HG02759 (cell line): ENCODE measurements at regions not wholly inside any gene's neighbourhood (a gene's known extent, or its start where the extent isn't known, plus 50 kb on each side); places are given as distances from the start of the nearest gene placed in this dataset.
A peak's percentile ranks its signal among the peaks of the same experiment; 100 is the strongest.

ENCODE experiments used
- ATAC-seq: cut with Tn5 transposase; IDR thresholded peaks from one replicate; pipeline ENCODE4 v1.9.1; 2021; ENCODE audit warnings: mild to moderate bottlenecking, moderate library complexity; ENCODE audit not compliant: unreplicated experiment

DNA sequence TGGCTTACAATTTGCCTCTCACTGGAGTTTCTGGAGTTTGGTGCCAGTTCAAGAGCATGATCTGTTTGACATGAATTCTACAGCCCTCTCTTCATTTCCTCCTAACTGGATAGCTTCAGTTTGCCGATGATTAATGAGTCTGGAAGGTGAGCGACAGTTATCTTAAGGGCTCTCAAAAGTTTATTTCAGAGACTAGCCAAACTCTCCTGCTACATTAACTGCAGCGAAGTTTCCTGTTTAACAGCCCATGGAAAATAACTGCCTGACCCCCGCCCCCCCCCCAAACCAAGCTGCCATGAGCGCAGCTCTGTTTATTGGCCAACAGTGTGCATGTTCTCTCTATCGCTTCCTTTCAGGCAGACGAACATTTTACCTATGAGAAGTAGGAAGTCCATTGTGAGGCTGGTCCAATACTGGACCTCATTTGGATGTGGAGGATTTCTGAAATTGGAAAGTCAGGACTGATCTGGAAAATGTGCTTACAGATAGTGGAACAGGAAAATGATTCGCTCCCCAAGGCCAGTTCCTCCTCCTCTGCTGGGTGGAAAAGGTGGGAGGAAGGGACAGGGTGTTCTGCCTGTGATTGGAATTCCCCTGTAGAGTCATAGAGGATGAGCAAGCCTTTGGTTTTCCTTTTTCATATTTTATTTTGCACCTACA, 522.2 kb upstream of the JAG1 start:
- ATAC-seq, result no peak

DNA sequence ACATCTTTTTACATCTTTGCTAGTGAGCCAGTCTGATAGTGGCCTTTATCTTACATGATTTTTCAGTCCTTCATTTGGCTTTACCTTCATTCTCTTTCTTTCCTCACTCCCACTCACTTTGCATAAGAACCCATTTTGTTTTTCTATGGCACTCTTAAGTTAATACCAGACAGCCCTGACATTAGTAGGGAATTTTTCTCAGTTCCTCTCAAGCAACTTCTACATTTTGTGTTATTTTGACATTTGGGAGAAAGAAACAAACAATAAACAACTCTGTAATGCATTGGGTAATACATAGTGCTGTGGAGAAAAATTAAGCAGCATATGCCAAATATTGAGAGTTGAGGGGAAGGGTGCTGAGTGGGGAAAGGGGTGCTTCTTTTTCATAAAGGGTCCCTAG, 524.1 kb upstream of the JAG1 start:
- no peak for ATAC-seq

GRCh38 chr20:11200423-11200822, 526.6 kb upstream of the JAG1 start:
- no peak for ATAC-seq

DNA sequence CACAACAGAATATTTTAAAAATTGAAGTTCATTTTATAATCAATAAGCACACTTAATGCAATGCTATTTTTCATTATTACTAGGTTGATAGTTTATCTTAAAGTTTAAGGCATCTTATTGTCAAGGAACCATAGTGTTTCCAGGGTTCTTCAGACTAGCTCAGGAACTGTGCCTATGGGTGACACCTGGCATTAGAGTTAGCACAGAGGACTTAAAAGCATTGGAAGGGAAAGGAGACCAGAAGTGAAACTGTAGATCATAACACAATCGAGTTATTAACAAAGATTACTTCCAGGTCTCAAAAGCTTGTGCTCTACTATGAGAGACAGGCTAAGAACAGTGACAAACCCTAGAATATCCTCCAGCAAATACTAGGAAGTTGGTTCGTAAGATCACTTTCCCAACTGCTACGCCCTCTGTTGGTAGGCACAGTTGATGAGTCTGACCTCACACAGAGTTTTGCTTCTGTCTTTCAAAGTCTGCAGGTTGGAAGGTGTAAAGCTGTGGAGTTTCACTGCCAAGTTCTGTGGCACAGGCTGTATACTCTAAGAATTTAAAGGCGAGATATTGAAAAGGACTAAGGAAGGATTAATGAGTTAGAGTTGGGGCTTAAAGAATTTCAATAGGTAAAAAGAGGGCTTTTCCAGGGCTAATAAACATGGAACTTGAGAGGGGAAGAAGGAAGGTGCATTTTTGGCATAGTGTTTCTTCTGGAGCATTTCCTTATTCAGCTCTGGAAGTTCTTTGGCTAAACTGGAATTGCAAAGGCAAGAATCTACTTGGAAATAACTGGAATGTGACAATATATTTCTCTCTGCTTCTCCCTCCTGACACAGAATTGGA, 531.3 kb upstream of the JAG1 start:
- peak; percentile 96 for ATAC-seq

DNA sequence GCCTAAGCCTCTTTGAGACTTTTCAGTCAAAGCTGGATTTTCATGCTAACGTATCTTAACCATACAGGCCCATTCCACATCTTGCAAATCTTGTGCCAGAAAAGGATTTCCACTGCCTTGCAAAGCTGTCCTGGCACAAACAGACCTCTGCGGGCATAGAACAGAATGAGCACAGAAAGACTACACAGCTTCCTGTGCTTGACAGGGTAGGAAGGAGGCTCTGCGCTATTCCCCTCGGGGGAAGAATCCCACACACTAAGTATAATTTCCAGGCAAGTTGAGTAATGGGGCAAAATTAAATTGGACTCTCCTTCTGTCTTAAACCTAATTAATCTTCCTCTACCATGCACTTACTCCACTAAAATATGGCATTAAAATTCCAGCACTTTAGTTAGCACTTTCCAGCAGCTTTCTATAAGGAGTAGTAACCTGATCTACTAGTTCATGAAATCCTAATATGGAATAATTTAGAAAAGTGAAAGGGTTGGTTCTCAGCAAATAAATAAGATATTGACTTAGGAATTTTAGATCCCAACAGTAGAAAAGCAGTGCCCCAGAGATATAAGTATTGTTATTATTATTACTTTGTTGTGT, 532.1 kb upstream of the JAG1 start:
- no peak for ATAC-seq

GRCh38 chr20:11207749-11208502, 534.1 kb upstream of the JAG1 start:
- no peak for ATAC-seq

- no peak for ATAC-seq
These were observed 536.8 kb upstream of the JAG1 start for GRCh38 chr20:11210611-11211010.

DNA sequence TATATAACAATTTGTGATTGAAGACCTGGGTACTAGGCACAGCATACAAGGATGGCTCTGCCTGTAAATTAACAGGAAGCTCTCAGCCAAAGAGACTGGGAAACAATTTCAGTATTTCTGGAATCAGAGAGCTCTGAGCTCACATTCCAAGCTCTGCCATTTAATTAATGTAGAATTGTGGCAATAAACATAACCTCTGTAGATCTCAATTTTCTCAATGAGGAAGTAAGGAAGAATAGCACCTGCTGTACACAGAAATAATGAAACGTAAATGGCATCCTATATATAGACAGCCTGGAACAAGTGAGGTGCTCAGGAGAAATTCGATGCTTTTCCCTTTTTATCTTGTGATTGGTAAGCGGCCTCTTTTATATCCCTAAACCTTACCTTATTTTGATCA, 538.5 kb upstream of the JAG1 start:
- ATAC-seq, result no peak

DNA sequence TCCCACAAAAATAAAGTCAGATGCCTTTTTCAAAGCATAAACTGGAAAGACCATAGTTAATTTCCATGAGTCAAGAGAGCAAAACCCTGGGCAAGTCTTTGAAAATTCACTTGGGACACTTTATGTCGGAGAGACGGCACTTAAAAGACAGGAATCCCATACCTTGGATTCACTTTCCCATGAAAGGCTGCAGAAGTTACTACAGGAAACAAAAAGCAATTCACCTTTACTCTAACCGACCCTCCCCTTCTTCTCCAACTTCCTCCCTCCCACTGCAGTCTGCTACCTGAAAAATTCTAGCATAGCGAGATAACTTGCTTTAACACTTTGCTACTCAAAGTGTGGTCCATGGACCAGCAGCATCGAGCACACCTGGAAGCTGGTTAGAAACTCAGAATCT, 539.1 kb upstream of the JAG1 start:
- no peak for ATAC-seq

DNA sequence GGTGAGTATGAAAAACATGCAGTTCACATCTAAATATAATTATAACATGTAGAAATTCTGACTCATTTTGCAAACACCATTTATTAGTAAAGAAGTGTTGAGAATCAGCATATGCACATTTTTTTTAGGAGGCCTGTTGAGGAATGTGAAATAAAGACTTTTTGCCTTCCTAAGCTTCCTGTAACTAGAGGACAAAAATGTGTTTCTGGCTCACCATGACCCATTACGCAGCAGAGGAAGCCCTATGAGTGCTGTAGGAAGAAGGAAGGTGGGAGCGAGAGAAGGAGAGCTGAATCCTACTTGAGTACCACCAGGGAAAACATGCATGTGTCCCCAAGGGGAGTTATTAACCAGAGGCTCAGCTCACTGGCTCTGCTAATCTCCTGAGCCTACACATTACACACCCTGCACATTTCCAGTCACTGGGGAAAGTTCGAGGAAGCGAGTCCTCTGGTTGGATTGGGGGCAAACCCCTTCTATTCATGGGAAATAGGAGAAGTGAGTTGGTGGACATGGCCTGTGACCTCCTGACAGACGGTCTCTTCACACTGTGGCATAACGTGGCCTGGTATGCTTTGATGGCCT, 540.5 kb upstream of the JAG1 start:
- no peak for ATAC-seq

DNA sequence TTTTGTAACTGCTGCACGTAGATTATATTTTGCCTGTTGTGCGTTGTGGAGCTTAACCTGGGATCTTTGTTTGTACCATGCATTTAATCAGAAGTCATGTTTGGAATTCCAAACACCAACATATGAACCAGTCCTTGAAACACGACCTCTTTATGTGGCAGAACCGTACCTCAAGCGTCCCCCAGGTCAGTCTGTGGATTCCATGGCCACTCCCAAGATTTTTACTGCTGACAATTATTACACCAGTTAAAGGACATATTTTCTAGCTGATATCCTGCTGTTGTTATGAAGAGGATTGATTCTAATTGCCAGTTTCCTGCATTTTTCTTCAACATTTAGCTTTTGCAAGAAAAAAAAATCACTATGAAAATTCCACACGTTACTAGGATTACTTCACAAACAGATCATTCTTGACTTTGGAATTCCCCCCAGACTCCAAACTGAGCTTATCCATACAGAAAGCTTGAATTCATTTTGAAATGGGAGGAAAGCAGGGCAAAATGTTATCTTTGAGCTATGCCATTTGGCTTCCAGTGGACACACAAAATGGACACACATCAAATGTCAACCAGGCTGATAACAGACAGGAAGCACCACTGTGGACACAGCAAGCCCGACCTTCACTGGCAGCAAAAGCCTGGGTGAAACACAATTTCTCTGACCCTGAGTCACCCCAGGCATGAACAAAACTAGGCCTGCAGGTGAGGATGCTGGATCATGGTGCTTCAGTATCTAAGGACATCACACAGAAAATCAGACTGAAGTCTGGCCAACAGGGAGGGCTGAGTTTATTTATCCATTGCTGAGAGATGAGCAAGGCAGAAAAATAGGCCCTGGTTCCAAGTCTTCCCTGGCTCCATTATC, 542.9 kb upstream of the JAG1 start:
- ATAC-seq, result no peak

DNA sequence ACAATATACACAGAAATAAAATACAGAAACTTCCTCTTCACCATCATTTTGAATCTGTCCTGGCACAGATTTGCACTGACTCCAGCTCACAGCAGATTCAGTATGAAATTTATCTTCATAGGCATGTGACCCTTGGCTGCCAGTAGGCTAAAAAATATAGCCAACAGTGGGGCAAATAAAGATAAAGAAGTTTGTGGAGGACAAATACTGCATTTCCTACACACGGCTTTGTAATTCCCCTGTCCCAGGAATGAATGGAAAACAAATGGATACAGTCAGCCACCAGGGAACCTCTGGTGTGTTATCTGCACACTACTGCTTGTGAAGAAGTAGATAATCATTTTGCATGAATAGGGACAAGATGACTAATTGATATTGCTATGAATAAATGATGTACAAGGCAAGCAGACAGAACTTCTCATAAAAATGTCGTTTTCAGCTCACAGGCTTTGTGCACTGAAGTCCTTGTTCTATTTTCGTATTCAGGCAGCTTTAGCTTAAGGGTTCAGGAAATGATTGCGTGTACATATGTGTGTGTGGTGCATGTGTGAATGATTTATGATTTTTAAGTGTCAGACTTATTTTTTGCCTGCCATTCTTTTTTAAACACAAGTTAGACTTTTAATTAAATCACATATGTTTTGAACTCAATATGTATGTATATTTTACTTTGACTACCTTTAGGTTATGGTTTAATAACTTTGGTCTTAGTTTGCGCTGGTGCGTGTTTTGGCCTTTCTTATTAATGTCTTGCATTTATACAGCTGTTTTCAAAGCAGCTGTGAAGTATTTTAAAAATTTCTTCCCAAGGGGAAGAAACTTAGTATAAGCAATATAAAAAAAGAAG, 543.8 kb upstream of the JAG1 start:
- no peak for ATAC-seq

DNA sequence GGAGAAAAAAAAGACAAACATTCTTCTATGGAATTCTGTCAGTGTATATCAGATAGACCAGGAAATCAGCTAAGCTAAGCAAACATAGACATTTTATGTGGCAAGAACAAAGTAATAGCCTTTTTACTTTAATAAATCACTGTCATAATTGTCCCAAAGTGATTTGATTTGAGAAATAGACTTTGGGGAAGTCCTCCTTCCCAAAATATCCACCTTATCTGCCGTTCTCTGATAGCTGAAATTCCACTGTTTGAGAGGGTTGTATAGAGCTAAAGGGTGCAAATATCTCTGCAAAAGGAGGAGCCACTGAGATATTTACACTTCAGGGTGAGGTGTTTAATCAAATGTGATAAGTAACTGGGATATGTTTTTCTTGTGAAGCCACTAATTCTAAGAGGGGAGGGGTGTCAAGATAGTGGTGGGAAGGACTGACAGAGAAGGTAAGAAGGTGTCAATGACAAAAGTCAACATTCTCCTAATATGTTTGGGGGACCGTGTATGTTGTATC, 544.4 kb upstream of the JAG1 start:
- ATAC-seq, result no peak

- no peak for ATAC-seq
These were observed 545.4 kb upstream of the JAG1 start for GRCh38 chr20:11219192-11219591.

GRCh38 chr20:11221046-11221445, 547.2 kb upstream of the JAG1 start:
- ATAC-seq, result no peak

DNA sequence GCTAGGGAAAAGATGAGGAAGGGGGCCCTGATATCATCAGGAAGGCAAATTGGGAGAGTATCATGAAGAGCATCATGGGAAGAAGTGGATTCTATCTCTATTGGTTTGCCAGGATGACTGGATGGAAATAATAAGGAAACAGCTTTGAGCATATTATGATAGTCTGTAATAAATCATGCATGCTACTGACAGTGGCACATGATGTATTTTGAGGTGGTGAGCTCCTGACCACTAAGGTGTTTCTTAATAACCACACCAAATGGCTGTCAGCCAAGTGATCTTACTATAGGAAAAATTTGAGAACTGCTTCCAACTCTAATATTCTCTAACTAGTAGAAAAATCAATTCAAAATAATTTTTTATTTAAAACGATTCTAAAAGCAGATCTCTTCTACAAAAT, 548.4 kb upstream of the JAG1 start:
- no peak for ATAC-seq

GRCh38 chr20:11227602-11228001, 553.8 kb upstream of the JAG1 start:
- no peak for ATAC-seq

GRCh38 chr20:11229772-11230171, 556.0 kb upstream of the JAG1 start:
- no peak for ATAC-seq

GRCh38 chr20:11230999-11231398, 557.2 kb upstream of the JAG1 start:
- ATAC-seq, result no peak
